HG02852 (cell line): ENCODE measurements at regions not wholly inside any gene's neighbourhood (a gene's known extent, or its start where the extent isn't known, plus 50 kb on each side); places are given as distances from the start of the nearest gene placed in this dataset.
"Not testable (repeated sequence)": the region's sequence is repeated elsewhere in the genome, so short reads cannot be mapped to it uniquely, and the experiment has no call there.

Source experiments
- ATAC-seq: cut with Tn5 transposase; IDR thresholded peaks from one replicate; pipeline ENCODE4 v1.9.1; 2021; ENCODE audit warnings: mild to moderate bottlenecking, moderate library complexity; ENCODE audit not compliant: unreplicated experiment

DNA sequence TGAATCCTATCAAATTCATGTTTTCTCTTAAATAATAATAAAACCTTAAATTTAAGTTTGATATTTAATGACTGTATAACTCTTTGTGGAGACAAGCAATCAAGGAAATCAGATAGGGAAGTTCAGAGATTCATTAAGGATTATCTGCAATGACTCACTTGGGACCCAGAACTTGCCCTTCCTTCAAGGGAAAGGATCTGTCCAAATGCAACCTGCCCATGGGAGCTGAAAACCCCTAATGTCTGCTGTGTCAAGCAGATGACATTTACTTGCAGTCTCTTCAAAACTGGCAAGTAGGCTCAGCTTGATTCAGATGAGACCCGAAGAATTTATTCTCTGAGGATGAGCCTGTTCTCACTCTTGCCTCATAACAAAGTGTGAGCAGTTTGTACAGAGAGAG is 1577.6 kb downstream of the EFNA5 start:
- no peak for ATAC-seq

DNA sequence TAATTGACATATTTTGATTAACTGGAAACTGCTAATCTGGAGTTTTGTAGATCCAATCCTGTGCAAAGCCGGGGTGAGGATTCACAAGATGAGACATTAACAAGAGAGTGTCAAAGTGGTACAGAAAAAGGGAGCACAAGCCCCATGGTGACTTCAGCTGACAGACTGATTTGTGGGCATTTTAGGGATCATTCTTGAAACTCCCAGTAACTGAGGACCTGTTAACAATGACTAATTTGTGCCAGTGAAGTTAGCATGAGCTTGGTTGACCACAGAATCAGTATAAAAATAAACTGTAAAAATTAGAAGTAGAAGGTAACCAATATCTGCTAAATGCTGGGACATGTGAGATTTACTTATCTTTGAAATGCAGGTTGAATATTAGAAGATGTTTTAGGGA is 1578.3 kb downstream of the EFNA5 start:
- no peak for ATAC-seq

DNA sequence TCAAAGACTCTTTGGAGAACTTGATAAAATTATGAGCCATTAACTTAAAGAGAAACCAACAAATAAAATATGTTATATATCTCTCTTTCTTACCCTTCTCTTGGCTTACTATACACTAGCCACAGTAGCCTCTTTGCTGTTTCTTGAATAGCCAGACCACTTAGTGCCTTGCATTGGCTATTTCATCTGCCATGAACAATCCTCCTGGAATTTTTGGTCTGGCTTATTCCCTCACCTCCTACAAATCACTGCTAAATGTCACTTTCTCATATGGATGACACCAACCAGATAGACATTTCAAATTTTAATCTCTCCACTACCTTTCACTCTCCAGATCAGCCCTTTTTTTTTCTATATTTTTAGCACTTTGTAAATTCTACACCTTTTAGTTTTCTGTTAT is 1581.7 kb downstream of the EFNA5 start:
- no peak for ATAC-seq

DNA sequence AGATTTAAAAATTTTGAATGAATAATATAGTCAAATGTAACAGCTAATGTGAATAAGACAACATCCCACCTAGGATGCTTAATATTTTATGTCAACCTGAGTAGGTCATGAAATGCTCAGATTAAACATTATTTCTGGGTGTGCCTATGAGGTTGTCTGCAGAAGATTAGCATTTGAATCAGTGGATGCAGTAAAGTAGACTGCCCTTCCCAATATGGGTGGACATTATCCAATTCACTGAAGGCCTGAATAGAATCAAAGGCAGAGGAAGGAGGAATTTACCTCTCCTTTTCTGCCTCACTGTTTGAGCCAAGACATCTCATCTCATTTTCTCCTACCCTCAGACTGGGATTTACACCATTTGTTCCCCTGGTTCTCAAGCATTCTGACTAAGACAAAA is 1582.3 kb downstream of the EFNA5 start:
- no peak for ATAC-seq

DNA sequence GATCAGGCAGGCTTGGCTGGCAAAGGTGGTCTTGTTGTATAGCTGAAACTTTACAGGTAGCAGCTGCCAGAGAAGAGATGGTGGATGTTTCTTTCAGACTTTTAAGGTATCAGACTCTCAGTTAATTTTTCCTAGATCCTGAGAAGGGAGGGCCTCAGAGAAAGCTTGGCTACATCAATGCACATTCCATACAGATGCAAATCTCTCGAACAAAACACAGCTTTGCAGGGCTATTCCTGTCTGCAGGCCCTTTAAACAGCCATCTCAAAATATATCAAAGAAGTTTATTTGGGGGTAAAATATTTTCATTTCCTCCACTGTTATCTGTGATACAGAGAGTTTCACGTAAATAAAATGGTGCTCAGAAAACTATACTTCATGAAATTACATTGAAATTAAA is 1584.4 kb downstream of the EFNA5 start:
- ATAC-seq: no peak

DNA sequence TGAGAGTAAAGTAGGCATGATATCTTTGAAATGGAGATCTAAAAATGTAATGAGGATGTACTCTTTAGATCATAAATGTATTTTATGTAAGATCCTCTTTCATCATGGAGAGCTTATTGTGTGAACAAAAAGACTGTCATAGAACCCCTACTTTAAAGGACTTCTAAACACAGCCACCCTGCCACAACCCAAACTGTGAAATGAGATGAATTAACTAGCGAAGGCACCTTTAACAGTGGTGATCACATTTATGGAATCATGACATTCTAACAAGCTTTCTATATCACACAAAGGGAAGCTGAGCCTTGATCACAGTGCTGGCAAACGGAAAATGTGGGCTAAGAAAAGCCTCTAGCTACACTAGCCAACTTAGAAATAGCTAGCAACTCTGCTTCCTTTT is 1585.2 kb downstream of the EFNA5 start:
- ATAC-seq: no peak

DNA sequence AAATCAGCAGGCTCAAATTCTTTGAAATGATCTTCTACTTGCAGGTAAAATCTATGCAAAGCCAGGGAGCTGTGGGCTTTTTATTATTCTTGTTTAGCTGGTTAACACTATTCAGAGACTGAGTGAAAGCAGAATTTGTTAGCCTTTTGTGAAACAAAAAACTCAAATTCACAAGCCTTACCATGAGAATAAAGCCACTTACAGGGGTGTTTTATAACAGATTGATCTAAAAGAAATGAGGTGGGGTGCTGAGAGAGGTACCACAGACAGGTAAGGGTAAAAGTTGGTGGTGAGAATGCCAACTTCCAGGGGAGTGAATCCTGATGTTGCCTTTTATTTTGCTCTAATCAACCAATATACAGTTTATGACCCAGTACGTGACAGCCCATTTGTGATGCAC is 1585.6 kb downstream of the EFNA5 start:
- no peak for ATAC-seq

DNA sequence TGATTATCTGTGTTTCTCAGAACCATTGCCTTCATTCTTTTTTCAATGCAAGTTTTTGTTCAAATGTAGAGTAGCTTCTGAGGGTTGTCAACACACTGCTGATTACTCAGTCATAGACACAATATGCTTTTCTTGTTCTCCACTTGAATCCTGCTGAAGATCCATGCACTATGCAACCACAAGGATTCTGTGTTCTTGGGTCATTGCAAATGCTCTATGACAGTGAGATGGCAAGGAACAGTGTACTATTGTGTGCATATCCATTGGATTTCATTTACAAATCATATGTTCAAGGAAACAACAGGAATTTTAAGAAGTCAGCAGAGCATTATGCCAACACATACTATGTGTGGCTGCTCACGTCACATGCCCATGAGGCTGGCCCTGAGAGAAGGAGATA is 1590.2 kb downstream of the EFNA5 start:
- ATAC-seq: no peak

DNA sequence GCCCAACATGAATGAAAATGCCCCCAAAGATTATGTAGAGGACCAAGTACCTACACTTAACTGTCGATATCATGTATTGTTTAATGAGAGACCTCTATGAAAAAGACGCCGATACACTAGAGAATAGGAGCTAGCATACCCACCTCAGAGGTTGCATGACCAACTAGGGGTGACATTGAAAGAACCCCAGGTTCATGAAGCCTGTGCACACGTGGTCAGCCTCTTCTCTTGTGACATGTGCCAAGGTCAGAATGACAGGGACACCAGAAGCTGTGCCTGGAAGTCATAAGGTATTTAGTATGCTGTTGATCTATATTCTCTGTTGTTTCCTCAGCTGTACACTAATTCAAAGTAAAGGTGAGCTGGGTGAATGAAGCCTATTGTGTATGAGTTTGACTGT is 1594.1 kb downstream of the EFNA5 start:
- no peak for ATAC-seq

DNA sequence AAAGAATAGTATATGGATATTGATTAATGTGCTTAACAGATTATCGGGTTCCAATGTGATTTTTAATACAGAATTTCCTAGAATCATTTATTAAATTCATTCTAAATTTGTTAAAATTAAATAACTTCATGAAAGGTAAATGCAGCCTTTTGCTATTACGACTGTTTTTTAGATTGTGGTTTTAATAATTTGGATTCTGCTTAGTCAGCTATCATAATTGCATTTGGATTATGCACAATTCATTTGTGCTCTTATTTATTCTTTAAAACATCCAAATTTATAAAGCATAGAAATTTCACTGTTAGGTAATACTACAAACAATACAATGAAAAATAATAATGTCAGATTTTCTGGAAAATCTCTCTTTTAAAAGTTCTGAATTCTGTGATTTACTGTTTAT is 1598.5 kb downstream of the EFNA5 start:
- ATAC-seq: no peak

DNA sequence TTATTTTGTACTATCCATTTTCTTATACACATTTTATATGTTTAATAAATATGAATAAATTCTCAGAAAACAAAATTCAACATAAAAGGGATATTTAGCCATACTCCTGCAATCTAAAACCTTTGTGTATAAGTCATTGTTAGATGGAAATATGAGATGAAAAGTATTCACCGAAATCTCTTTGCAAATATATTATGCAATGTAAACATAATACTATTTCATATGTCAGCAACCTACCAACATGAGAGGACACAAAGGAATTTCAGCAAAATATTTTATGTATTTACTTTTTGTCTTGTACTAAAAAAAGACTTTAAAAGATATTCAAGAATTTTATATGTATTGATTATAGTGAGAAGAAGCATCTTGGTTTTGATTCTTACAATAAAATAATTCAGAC is 1623.4 kb downstream of the EFNA5 start:
- no peak for ATAC-seq

DNA sequence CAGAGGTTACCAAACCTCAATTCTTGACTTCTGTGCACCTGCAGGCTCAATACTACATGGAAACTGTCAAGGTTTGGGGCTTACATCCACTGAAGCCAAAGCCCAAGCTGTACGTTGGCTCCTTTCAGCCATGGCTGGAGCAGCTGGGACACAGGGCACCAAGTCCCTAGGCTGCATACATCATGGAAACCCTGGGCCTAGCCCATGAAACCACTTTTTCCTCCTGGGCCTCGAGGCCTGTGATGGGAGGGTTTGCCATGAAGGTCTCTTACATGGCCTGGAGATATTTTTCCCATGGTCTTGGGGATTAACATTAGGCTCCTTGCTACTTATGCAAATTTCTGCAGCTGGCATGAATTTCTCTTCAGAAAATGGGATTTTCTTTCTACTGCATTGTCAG is 1638.7 kb downstream of the EFNA5 start:
- not testable (repeated sequence) for ATAC-seq

DNA sequence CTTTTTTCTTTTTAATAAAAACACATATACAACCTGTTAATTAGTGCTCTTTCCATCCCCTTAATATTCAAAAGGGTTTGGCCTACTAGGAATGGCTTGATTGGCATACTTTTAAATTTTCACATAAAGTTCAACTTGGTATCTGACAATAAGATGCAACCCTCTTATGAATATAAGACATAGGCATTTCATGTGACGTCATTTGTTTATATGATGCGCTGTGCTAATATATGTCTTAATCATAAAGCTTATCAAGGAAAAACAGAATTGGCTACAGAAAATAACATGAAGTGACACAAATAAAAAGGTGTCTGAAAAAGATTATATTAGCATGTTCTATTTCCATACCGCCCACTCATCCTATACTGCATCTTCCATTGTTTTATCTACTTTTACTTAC is 1642.4 kb downstream of the EFNA5 start:
- ATAC-seq: no peak

DNA sequence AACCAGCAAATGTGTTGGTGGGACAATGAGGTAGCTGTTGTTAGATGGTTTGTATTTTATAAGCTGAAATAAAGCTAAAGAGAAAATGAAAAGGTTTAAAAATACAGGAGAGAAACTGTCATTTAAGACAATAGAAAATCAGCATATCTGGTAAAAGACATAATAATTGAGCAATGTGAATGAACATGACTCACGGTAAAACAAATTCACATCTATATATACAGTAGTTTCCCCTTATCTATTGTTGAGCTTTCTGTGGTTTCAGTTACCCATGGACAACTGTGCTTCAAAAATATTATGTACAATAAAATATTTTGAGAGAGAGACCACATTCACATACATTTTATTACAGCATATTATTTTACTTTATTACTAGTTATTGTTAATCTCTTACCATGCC is 1649.8 kb downstream of the EFNA5 start:
- no peak for ATAC-seq

DNA sequence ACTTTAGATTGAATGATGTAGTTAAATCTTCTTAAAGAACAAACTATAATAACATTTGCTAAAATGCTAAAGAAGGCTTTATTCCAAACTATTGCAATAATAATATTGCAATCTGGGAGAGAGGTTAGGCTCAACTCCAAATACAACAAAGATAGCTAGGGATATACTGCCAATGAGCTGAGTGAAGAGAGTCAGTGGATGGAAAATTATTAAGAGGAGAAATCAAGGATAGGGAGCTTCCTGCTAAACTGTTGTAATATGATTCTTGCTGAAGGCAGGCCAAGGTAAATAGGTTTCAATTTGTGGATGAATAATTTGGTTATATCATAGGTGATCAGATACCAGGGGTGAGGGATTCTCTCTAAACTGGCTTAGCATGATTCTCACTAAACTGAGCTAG is 1651.5 kb downstream of the EFNA5 start:
- no peak for ATAC-seq

DNA sequence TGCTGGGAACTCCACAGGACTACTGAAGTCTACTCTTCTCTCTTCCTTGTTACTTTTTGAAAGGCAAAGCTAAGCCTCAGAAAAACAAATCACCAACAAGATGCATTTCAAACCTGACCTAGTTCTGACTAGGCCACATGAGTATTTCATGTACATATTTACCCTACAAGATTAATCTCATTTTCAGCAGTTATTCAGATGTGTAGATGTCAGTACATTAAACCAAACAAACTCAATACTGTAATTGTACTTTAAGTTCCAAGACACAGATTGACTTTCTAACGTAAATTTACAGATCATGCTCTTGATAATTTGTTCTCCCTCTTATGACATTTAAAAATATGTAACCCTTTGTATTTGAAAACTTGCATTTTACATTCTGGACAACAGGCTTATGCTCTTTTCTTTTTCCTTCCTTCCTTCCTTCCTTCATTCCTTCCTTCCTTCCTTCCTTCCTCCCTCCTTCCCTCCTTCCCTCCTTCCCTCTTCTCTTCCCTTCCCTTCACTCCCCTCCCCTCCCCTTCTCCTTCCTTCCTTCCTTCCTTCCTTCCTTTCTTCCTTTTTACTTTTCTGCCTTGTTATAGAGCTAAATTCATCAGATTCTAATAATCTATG is 1653.4 kb downstream of the EFNA5 start:
- ATAC-seq: no peak

DNA sequence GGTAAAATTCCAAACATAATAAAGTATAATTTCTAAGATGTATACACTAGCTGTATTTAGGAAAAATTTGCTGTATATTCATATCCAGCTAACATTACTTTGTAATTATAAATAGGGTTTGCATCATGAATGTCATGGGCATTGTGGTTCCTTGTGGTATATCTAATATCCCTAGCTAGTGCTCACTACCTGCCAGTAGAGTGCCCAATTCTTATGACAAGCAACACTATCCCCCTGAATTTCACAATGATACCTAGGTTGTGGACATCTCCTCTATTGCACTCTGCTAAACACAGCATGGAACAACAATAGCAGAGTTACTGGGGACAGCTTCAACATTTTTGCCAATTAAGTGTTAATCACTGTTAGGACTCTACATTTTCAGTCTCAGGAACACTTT is 1656.5 kb downstream of the EFNA5 start:
- ATAC-seq: no peak

DNA sequence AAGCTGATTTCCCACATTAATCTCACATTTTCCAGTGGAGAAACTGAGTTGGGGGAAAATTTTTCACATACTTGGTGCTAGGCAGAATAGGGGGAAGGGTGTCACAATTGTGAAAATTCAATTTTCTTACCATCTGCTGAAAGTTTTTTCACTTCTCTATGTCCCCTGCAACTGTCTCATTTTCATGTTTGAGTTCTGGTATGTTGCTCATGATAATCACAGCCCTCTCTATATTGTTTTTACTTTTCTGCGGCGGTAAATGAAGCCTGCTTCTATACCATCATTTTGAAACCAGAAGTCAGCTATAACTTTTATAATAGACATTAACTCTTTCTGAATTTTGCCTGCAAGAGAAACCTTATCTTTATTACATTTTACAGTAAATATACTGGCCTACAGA is 1664.5 kb downstream of the EFNA5 start:
- no peak for ATAC-seq

DNA sequence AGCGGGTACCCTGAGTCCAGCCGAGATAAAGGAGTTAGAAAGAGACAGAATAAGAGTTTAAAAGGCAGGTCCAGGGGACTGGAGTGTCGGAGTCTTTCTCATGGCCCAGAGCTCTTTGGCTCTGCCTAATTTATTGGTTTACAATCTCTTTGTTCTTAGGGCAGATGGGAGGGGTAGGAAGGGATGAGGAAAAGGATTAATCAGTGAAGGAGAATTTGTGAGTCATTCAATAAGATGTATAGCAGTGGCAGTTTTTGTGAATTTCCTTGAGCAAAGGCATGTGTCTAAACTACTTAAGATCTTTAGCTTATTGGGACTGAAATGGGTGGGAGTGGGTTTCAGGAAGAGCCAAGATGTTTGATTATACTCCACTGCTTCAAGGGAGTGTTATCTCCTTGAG is 1671.7 kb downstream of the EFNA5 start:
- not testable (repeated sequence) for ATAC-seq

DNA sequence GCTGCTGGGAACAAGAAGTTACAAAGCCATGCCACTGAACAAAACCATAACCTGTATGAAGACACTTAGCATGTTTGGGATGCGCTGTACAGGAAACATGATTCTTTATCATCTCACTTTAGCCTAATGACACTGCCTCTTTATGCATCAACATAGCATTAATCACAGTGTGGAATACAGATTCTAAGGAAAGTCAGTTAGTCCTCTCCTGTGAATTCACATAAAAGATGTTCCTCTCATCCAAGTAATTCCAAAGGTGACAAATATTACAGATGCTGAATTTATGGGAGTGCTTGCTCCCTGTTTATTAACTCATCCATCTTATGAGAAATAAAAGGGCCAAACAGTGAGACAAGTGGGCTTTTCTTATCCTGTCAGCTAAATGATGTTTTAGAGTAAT is 1677.7 kb downstream of the EFNA5 start:
- ATAC-seq: no peak

DNA sequence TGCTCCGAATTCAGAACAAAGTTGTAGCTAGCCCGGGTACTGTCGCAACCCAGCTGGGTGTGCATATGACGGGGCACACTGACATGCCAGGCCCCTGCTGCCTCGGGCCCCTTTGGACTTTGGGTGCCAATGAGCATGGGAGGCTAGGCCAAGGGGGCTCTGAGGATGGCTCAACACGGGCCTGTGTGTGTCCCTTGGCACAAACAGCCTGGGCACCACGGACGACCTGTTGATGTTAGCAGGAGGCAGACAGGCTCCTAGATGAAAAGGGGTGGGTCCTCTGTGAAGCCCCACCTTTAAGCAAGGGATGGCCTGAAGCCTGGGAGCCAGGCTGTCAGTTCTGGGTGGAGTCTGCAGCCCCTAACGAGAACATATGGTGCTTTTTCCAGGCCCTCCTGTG is 1688.2 kb downstream of the EFNA5 start:
- ATAC-seq: no peak

DNA sequence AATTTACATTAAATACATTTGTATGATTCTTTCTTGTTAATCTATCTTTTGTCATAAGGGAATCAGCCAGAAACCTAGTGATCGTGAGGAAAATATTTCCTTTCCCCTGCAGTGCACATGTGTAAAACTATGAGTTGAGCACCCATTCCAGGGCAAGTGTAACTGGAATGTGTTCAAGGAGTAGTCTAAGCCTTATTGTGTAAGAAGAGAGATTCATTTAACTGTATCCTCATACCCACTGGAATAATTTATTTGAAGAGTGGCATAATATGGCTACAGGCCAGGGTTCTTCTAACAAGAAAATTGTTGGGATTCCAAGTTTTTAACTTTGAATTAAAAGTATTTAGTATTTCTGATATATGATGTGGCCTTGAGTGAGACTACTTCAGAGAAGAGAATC is 1692.7 kb downstream of the EFNA5 start:
- ATAC-seq: no peak

DNA sequence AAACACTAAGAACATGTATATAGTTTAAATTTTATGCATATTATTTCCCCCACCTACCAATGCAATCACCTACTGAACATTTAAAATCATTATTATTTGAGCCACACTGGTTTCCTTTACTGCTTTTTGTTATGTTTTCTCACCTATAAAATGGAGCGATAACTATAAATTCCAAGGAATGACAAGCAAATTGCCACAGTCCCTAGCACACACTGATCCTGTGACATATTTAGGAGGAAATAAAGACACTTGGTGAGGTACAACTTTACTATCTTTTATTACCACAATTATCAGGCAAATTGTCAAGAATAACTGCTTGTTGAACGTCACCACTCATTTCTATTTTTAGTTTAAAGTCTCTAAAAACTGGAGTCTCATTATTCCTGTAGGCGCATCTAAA is 1693.6 kb downstream of the EFNA5 start:
- no peak for ATAC-seq

DNA sequence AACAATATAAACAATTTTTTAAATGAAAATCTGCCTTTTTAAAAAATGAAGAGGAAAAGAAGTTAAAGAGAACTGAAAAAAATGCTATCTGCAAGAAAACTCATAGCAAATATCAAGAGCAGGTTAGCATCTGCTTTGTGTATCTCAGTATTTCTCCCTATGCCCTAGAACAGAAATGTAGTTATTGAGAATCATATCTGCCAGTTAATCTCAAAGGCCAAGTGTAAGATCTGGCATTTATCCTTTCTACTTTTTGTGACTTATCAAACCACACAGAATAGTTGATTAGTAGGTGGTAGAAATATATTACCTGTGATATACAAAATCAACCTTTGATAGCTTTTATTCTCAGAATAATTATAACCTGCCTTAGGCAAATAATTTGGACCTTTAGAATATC is 1699.8 kb downstream of the EFNA5 start:
- no peak for ATAC-seq
